Skin of body (tissue), 1 donor: ENCODE measurements at regions not wholly inside any gene's neighbourhood (a gene's known extent, or its start where the extent isn't known, plus 50 kb on each side); places are given as distances from the start of the nearest gene placed in this dataset.
A peak's percentile ranks its signal among the peaks of the same experiment; 100 is the strongest.

Experiments
- DNase-seq: peaks from one replicate; lab custom pipeline; 2025; lab: John Stamatoyannopoulos, UW

DNA sequence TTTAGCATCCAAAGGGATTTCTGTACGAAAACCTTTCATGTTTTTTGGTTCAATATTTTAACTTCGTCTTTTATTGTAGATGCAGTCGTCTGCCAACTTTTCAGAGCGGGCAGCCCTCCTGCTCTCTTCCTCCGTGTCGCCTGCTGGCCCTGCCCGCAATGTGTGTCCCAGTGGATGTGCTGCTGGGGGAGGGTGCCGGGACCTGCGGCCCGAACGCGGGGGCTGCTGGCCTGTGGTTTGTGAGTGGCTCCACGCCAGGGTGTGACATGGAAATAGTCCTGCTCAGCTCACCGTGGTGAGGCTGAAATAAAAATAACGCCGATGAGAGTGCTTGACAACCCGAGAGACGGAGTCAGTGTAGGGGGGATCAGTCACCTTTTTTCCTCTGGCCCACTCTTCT is 59.7 kb upstream of the GRPEL1 start:
- DNase-seq = no peak

DNA sequence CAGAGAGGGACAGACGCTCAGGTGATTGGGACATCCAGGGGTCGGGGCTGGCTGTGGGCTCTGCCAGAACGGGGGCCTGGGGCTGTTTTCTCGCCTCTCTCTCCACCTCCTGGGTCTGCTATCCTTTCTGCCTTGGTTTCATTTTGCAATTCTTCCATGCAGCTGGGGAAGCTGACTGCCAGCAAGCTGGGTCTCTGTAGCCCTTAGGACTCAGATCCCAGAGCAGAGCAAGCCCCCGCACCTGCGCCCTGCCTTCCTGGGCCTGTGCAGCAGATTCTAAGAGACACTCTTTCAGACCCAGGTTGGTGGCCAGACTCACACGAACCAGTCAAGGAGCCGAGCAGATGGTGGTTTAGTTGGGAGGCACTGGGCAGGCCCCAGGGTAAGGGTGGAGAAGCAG is 59.1 kb upstream of the GRPEL1 start:
- DNase-seq = no peak

DNA sequence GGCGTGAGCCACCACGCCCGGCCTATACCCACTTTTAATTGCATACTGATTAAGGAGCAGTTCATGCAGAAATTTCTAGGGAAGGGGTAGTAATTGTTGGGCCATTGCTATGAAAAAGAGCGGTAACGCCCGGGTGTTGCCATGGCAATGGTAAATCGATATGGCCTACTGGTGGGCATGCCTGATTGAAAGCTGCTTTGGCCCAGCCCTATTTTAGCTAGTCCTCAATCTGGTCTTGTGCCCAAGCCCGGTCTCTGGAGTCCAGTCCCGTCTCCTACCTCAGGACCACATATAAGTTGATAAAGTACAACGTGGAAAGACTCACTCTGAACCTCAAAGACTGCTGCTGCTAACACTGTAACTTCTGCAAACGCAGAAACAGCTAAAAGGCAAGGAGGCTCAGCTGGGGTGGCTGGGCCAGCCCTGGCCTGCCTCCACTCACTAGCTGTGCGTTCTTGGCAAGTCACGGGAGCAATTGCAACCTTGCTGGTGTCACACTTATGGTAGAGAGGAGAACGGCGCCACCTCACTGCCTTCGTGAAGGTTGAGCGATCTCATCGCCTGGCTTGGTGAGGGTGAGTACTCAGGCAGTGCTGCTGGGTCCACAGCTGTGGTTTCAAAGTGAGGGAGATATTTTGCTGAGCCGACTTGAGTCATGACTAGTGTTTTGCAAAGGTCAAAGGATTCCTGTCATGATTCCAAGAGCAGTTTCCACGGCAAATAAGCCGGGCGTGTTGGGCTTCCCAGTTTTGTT is 57.0 kb upstream of the GRPEL1 start:
- DNase-seq = peak; percentile 46

DNA sequence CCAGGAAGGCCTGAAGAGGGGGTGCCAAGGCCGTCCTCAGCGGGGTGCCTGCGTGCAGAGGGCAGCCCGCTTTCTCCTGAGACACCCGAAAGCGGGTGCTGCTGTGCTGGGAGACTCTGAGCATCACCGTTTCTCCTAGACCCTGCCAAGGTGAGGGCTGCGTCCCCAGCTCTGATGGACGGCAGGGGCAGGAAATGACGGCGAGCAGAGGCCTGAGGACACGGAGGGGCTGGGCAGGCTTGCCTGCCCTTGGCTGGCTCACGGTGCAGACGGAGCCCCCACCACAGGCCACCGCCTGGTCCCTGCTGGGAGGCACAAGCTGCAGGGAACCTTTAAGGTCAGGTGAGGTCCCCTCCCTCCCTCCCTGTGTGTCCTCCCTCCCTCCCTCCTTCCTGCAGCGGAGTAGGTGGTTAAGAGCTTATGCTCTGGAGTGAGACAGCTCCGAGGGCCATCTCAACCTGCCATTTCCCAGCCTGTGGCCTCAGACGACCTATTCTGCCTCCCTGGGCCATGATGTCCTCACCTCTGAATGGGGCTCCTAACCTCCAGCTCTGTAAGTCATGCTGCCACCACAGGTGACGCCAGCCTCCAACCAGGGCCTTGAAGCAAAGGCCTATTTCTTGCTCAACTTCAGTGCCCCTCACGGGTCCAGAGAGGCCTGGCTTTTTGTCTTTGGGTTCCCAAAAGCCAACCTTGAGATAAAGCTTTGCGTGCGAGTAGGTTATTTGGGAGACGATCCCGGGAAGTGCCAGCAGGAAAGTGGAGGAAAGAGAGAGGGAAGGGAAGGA is 54.2 kb upstream of the GRPEL1 start:
- DNase-seq = no peak

DNA sequence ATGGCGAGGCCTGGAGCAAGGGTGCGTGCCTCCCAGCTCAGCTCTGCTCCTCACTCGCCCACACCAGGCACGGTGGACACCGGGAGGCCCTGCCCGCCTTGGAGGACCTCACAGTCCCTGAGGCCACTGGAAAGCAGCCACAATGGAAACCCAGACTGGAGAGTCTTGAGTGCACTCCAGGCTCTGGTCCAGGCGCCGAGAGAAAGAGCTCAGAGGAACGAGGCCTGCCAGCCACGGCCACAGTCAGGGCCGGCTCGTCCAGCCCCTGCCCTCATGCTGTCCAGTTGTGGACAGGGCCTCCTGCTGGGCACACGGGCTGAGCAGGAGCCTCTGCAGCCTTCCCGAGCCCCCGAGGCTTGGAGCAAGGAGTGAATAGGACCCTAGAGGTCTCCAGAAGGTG is 53.3 kb upstream of the GRPEL1 start:
- no peak for DNase-seq

DNA sequence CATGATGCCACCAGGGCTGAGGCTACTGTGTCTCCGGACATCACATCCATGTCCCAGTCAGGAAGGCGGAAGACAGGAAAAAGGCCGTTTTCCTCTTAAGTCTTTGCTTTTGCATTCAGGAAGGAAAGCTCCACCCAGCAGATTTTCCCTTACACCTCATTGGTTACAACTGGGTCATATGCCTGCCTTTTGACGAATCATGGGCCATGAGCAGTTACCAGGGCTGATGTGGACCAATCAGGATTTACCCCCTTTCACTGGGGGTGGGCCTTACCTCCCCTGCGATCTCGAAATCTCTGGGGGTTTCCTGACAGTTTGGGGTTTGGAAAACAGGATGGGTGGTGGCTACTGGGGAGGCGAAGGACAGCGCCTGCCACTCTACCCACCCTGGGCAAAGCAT is 52.5 kb upstream of the GRPEL1 start:
- no peak for DNase-seq

DNA sequence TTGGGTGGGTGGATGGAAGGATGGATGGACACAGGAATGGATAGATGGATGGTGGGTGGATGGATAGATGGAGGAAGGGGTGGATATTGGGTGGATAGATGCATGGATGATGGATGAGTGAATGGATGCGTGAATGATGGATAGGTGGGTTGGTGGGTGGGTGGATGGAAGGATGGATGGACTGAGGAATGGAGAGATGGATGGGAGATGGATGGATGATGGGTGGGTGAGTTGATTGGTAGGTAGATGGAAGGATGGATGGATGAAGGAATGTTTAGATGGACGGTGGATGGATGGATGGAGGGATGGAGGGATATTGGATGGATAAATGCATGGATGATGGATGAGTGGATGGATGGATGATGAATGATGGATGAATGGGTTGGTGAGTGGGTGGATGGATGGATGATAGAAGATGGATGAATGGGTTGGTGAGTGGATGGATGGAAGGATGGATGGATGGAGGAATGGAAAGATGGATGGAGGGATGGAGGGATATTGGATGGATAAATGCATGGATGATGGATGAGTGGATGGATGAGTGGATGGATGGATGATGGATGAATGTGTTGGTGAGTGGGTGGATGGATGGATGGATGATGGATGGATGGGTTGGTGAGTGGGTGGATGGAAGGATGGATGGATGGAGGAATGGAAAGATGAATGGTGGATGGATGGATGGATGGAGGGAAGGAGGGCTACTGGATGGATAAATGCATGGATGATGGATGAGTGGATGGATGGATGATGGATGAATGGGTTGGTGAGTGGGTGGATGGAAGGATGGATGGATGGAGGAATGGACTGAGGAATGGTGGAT is 50.4 kb upstream of the GRPEL1 start:
- DNase-seq = no peak
